Fibroblast of the aortic adventitia (primary cell): ENCODE measurements at regions not wholly inside any gene's neighbourhood (a gene's known extent, or its start where the extent isn't known, plus 50 kb on each side); places are given as distances from the start of the nearest gene placed in this dataset.

Experiments
- DNase-seq: peaks from one replicate; pipeline ENCODE4 v3.0.0-alpha.2; 2010; ENCODE audit warnings: low read depth
- H3K4me3 ChIP-seq: 2 replicates; pipeline ENCODE4 v1.5.1; 2011; ENCODE audit warnings: low read depth, mild to moderate bottlenecking, control low read depth, low read length, moderate library complexity
- CTCF ChIP-seq: IDR thresholded peaks from 2 replicates; pipeline ENCODE4 v1.5.1; 2011; ENCODE audit warnings: mild to moderate bottlenecking, low read length, control low read depth, inconsistent platforms; ENCODE audit not compliant: insufficient read depth

- H3K4me3 ChIP-seq = no peak overlapping the region
- no peak for TF ChIP-seq CTCF
- no peak for DNase-seq
These were observed 391.7 kb upstream of the CYRIA start for GRCh38 chr2:17057109-17058017.

GRCh38 chr2:17056236-17056635, 390.6 kb upstream of the CYRIA start:
- DNase-seq = no peak
- H3K4me3 ChIP-seq = no peak overlapping the region
- no peak for TF ChIP-seq CTCF

DNA sequence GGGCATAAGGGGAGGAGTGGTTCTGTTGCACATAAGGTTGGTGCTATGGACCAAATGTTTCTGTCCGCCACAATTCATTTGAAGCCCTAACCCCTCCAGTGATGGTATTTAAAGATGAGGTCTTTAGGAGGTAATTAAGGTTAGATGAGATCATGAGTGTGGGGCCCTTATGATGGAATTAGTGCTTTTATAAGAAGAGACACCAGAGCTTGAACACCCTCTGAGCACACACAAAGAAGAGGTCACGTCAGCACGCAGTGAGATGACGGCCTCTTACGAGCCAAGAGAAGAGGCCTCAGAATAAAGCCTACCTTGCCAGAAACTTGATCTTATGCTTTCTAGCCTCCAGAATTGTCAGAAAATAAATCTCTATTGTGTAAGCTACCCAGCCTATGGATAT, 386.4 kb upstream of the CYRIA start:
- no peak for TF ChIP-seq CTCF
- no peak for DNase-seq
- H3K4me3 ChIP-seq = no peak overlapping the region

GRCh38 chr2:17051538-17051937, 385.9 kb upstream of the CYRIA start:
- no peak for TF ChIP-seq CTCF
- DNase-seq = no peak
- no peak overlapping the region for H3K4me3 ChIP-seq

- no peak overlapping the region for H3K4me3 ChIP-seq
- TF ChIP-seq CTCF = no peak
- DNase-seq = peak; percentile 24
These were observed 377.5 kb upstream of the CYRIA start for GRCh38 chr2:17043173-17043572.

GRCh38 chr2:17036361-17036760, 370.7 kb upstream of the CYRIA start:
- H3K4me3 ChIP-seq = no peak overlapping the region
- no peak for DNase-seq
- no peak for TF ChIP-seq CTCF
